K562 (cell line): ENCODE measurements at regions not wholly inside any gene's neighbourhood (a gene's known extent, or its start where the extent isn't known, plus 50 kb on each side); places are given as distances from the start of the nearest gene placed in this dataset.

Source experiments
- ATAC-seq: fragments of 200-7000 bp; cut with Tn5 transposase; 3 replicates; pipeline ENCODE4 v1.9.1; 2020; ENCODE audit warnings: moderate library complexity
- BruUV-seq: library from RNA; stranded (reverse); fragments of 400-500 nt; replicated peaks from 2 replicates; lab custom pipeline; 2021; lab: Mats Ljungman, UMichigan
- CTCF ChIA-PET: fragments of 300-600 bp; formaldehyde crosslinking; extraction: SDS; loops from one replicate; lab custom pipeline; 2021; ENCODE audit warnings: low intra/inter-chr PET ratio; lab: Yijun Ruan, JAX
- POLR2A ChIA-PET: fragments of 300-600, 350-650 bp; sonication (Branson Sonifier 250); formaldehyde crosslinking; extraction: SDS; loops from one replicate; lab custom pipeline; 2021; ENCODE audit warnings: antibody characterized with exemption, inconsistent platforms; lab: Yijun Ruan, JAX
- DNase-seq, 4 experiments: peaks; one replicate each; pipeline versions ENCODE4 v3.0.0 to v3.0.0-alpha.2; 2011 to 2018; ENCODE audit warnings: low spot score in 3 of 4, mixed read lengths in 3 of 4; ENCODE audit errors: extremely low read depth in 1 of 4
- FAIRE-seq: peaks from 2 replicates; lab custom pipeline; 2011; peaks lifted over from hg19 to GRCh38; lab: Jason Lieb, UNC
- H2AFZ ChIP-seq: 2 replicates; pipeline ENCODE4 v1.6.0; 2011; ENCODE audit warnings: low read depth, low read length, control low read depth, inconsistent platforms
- H3K27ac ChIP-seq: fragments of 200-600 bp; 3 replicates; pipeline ENCODE4 v1.8.0; 2011; ENCODE audit warnings: low read depth, mild to moderate bottlenecking, control low read depth, inconsistent platforms, low read length, moderate library complexity, mixed read lengths; ENCODE audit errors: extremely low read depth
- H3K27me3 ChIP-seq, 2 experiments: fragments of 300-600 bp in 1 of 2; 2 replicates in 1 of 2; 3 replicates in 1 of 2; pipeline versions ENCODE4 v1.6.0 to v1.8.0; 2011; ENCODE audit warnings: inconsistent platforms in 2 of 2, low read length in 2 of 2, mild to moderate bottlenecking in 1 of 2, mixed read lengths in 1 of 2, moderate library complexity in 1 of 2; ENCODE audit not compliant: control insufficient read depth in 2 of 2, insufficient read depth in 2 of 2
- H3K36me3 ChIP-seq: fragments of 300-600 bp; 3 replicates; pipeline ENCODE4 v1.8.0; 2011; ENCODE audit warnings: mild to moderate bottlenecking, low read length, inconsistent platforms; ENCODE audit not compliant: control insufficient read depth, insufficient read depth
- H3K4me1 ChIP-seq, 2 experiments: fragments of 200-600 bp in 1 of 2; replicated peaks in 1 of 2; 2 replicates in 1 of 2; 3 replicates in 1 of 2; pipeline versions ENCODE4 v1.5.1 to v1.8.0; 2011; ENCODE audit warnings: inconsistent platforms in 2 of 2, low read length in 2 of 2, mild to moderate bottlenecking in 1 of 2, mixed read lengths in 1 of 2, moderate library complexity in 1 of 2; ENCODE audit not compliant: control insufficient read depth in 2 of 2, insufficient read depth in 2 of 2
- H3K4me2 ChIP-seq: 2 replicates; pipeline ENCODE4 v1.6.1; 2011; ENCODE audit warnings: low read length, control low read depth, inconsistent platforms, mixed read lengths; ENCODE audit not compliant: insufficient read depth
- H3K4me3 ChIP-seq: fragments of 200-600 bp; sonication (generic), shearing (Covaris generic); 2 replicates; pipeline ENCODE4 v1.5.1; 2016; ENCODE audit warnings: control low read depth, inconsistent platforms
- H3K79me2 ChIP-seq: fragments of 200-600 bp; 3 replicates; pipeline ENCODE4 v1.8.0; 2011; ENCODE audit warnings: low read length, inconsistent platforms; ENCODE audit not compliant: control insufficient read depth, insufficient read depth
- H3K9ac ChIP-seq, 2 experiments: 2 replicates each; pipeline versions ENCODE4 v1.6.0 to v1.6.1; 2011; ENCODE audit warnings: low read depth in 2 of 2, low read length in 2 of 2, control low read depth in 1 of 2, inconsistent platforms in 1 of 2, mild to moderate bottlenecking in 1 of 2, mixed read lengths in 1 of 2; ENCODE audit not compliant: insufficient read depth in 1 of 2
- H3K9me1 ChIP-seq: one replicate; pipeline ENCODE4 v1.6.0; 2011; ENCODE audit warnings: inconsistent platforms, mild to moderate bottlenecking, low read length, moderate library complexity; ENCODE audit not compliant: control insufficient read depth, insufficient read depth
- H3K9me3 ChIP-seq: replicated peaks from 2 replicates; pipeline ENCODE4 v1.5.1; 2011; ENCODE audit warnings: low read depth, low read length, inconsistent platforms; ENCODE audit not compliant: control insufficient read depth, insufficient read depth
- H4K20me1 ChIP-seq: replicated peaks from 2 replicates; pipeline ENCODE4 v1.6.1; 2011; ENCODE audit warnings: low read length, inconsistent platforms, mixed read lengths; ENCODE audit not compliant: control insufficient read depth, insufficient read depth
- BRF1 ChIP-seq: IDR thresholded peaks from 3 replicates; pipeline ENCODE4 v1.6.1; 2011; ENCODE audit warnings: borderline replicate concordance, mild to moderate bottlenecking; ENCODE audit not compliant: insufficient read length; ENCODE audit errors: extremely low read depth
- CBX5 ChIP-seq: IDR thresholded peaks from 2 replicates; pipeline ENCODE4 v1.6.1; 2014; ENCODE audit warnings: low read depth, borderline replicate concordance
- ELF4 ChIP-seq: fragments of 450-650 bp; formaldehyde crosslinking; IDR thresholded peaks from 2 replicates; pipeline ENCODE4 v1.4.0; 2022; ENCODE audit warnings: missing genetic modification characterization
- ELK1 ChIP-seq: sonication (generic); formaldehyde crosslinking; IDR thresholded peaks from 2 replicates; pipeline ENCODE4 v1.8.1; 2022; ENCODE audit warnings: missing genetic modification reagents
- ETV1 ChIP-seq: fragments of 450-650 bp; conservative IDR thresholded peaks from 2 replicates; pipeline ENCODE4 v1.6.1; 2016; ENCODE audit warnings: missing genetic modification characterization, control low read depth, low read depth, missing compliant biosample characterization
- HMGXB4 ChIP-seq: sonication (generic); formaldehyde crosslinking; IDR thresholded peaks from 2 replicates; pipeline ENCODE4 v1.8.1; 2023; ENCODE audit warnings: mild to moderate bottlenecking, missing genetic modification reagents
- KAT2B ChIP-seq: IDR thresholded peaks from one replicate; pipeline ENCODE4 v1.6.1; 2012; ENCODE audit warnings: low read depth, mild to moderate bottlenecking, control low read depth, inconsistent platforms, low read length, moderate library complexity
- MEIS2 ChIP-seq: fragments of 450-650 bp; IDR thresholded peaks from 2 replicates; pipeline ENCODE4 v1.6.1; 2014; ENCODE audit warnings: mild to moderate bottlenecking; ENCODE audit not compliant: partially characterized antibody
- NFE2L1 ChIP-seq: fragments of 450-650 bp; IDR thresholded peaks from 2 replicates; pipeline ENCODE4 v1.6.1; 2016; ENCODE audit warnings: missing genetic modification characterization, low read depth, mild to moderate bottlenecking, missing compliant biosample characterization, moderate library complexity, borderline replicate concordance
- POLR2G ChIP-seq: fragments of 200-400 bp; formaldehyde crosslinking; IDR thresholded peaks from 2 replicates; pipeline ENCODE4 v1.6.1; 2017; ENCODE audit warnings: low read depth, mild to moderate bottlenecking, antibody characterized with exemption, low read length, moderate library complexity
- PTBP1 ChIP-seq: fragments of 200-400 bp; formaldehyde crosslinking; IDR thresholded peaks from 2 replicates; pipeline ENCODE4 v1.6.1; 2017; ENCODE audit warnings: low read depth, low read length
- ZBTB8A ChIP-seq: fragments of 450-650 bp; IDR thresholded peaks from 2 replicates; pipeline ENCODE4 v1.6.1; 2018; ENCODE audit warnings: mild to moderate bottlenecking, moderate library complexity; ENCODE audit not compliant: partially characterized antibody
- ZNF445 ChIP-seq: fragments of 250-450 bp; sonication (Bioruptor Pico); IDR thresholded peaks from 2 replicates; pipeline ENCODE4 v1.4.0; 2020; ENCODE audit warnings: low read depth, mild to moderate bottlenecking, moderate library complexity
- ZNF707 ChIP-seq: fragments of 250-450 bp; sonication (Bioruptor Pico); conservative IDR thresholded peaks from 2 replicates; pipeline ENCODE4 v1.8.0; 2022; ENCODE audit warnings: inconsistent platforms, mild to moderate bottlenecking, moderate library complexity
- ZNF77 ChIP-seq: fragments of 250-450 bp; sonication (Bioruptor Pico); IDR thresholded peaks from 2 replicates; pipeline ENCODE4 v1.5.0; 2020
- WGBS: fragments of 100-300 bp; shearing (Covaris generic); methylation state at CpG from one replicate; pipeline ENCODE4 v1.1.6; 2016; ENCODE audit warnings: low coverage, mixed read lengths; ENCODE audit not compliant: insufficient coverage; ENCODE audit errors: missing lambda C conversion rate; 5-methylcytosine and 5-hydroxymethylcytosine counted together
- in situ Hi-C: fragments of 300-500 bp; cut with MboI; formaldehyde crosslinking; loops from 4 replicates; pipeline ENCODE4 v1.15.0; 2018; ENCODE audit warnings: inconsistent platforms, mixed read lengths
- intact Hi-C: fragments of 100-400 bp; cut with micrococcal nuclease; formaldehyde crosslinking; loops from 2 replicates; pipeline ENCODE4 v1.14.2; 2022

- DNase-seq = no peak
- in situ Hi-C loops (no loop called here), intact Hi-C loops (no loop called here)
- Histone ChIP-seq H3K9me3 (no peaks in the 10 kb centered on the region), H2AFZ (no peak overlapping the region), H4K20me1 (no peaks in the 10 kb centered on the region), H3K4me2 (no peak overlapping the region), H3K4me3 (no peak overlapping the region), H3K4me1 (no peaks in the 10 kb centered on the region), H3K27me3 (peaks cover 2 to 50% of the 10 kb centered on the region in 2 experiments; a peak in 3 of 5 replicates), H3K36me3 (no peaks in the 10 kb centered on the region), H3K9ac (no peak overlapping the region), H3K9me1 (no peaks in the 10 kb centered on the region)
- ChIA-PET POLR2A (interaction anchor here (0.6 kb wide), 1 partner anchor 27 kb away, joined by 3 read pairs; no protein-coding TSS in a partner anchor), CTCF (no interaction called here)
- 0% methylated on average over 11 of the region's 13 CpGs for WGBS
- ATAC-seq = no peak
- no TSS peak for BruUV-seq
- FAIRE-seq = no peak
- TF ChIP-seq PTBP1 (no peak), ZNF77 (no peak), ETV1 (tag) (no peak), POLR2G (no peak), ZNF707 (no peak), KAT2B (no peak), ZBTB8A (no peak), MEIS2 (no peak), HMGXB4 (CRISPR knock-in tag) (no peak), NFE2L1 (tag) (no peak), ELK1 (CRISPR knock-in tag) (no peak), CBX5 (no peak), ELF4 (CRISPR knock-in tag) (no peak), ZNF445 (CRISPR knock-in tag) (no peak), BRF1 (no peak)
- TF ChIP-seq, all 486 proteins: peak for 0
- Histone ChIP-seq H3K27ac (no peak overlapping the region), H3K79me2 (no peaks in the 10 kb centered on the region)
These were observed 124.6 kb upstream of the BCL2L14 start for GRCh38 chr12:11946161-11946560.
